ENCODE measurements at regions not wholly inside any gene's neighbourhood (a gene's known extent, or its start where the extent isn't known, plus 50 kb on each side); places are given as distances from the start of the nearest gene placed in this dataset.
"Not testable (repeated sequence)": the region's sequence is repeated elsewhere in the genome, so short reads cannot be mapped to it uniquely, and the experiment has no call there.

DNA sequence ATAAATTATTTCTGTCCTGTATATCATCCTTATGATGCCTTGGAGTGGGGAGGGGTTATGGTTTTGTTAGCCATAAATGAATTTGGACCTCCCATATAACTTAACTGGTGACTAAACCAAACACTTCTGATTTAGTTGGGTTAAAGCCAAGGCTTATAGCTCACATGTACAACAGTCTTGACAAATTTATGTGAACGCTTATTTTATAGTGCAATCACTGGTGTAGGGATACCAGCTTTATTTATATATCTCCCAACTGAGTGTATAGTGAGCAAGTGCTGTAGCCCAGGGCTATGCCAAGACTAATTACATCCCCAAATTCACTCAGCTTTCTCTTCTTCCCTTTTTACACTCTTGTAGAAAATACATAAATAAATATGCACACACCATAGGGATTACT is 956.2 kb downstream of the SORCS3 start:
- no peak for DNase-seq (ENCODE audit: low read depth in 4 of 4, low spot score in 2 of 4)

DNA sequence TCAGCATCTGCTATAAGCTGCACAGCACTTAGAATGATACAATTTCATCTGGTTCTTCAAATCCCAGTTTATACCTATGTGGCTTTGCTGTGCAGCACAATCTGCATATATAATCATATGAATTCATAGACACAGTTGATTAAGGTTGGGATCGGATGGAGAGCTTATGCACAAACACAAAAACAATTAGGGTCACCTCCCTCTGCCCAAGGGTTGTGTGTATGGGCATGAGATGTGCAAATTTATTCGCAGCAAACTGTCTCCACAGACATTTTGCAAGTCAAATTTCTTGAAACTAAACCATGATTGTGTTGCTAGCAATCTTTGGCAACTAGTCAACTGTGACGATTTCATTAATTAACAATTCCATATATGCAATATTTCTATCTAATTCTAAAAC is 955.7 kb downstream of the SORCS3 start:
- no peak for DNase-seq (ENCODE audit: low read depth in 4 of 4, low spot score in 2 of 4)

- DNase-seq (ENCODE audit: low read depth in 4 of 4, low spot score in 2 of 4), result no peak
Measured at GRCh38 chr10:105594296-105594695, 953.2 kb downstream of the SORCS3 start.

DNA sequence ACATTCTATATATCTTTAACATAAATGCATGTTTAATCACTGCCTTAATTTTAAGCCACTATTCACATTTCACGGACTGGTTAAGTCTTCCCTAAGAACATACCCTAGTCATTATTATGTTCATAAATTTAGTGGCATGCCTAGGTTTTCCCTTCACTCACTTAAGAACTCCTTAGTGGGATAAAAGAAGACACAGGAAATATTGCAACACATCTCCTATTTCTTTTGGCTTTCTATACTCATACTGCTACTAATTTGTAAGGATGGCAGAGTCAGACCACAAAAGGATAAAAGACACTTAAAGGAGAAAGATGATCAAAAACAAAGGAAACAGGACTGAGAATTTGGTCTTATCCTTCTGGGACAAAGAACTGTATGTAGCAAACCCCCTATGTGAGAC is 951.4 kb downstream of the SORCS3 start:
- no peak for DNase-seq (ENCODE audit: low read depth in 4 of 4, low spot score in 2 of 4)

DNA sequence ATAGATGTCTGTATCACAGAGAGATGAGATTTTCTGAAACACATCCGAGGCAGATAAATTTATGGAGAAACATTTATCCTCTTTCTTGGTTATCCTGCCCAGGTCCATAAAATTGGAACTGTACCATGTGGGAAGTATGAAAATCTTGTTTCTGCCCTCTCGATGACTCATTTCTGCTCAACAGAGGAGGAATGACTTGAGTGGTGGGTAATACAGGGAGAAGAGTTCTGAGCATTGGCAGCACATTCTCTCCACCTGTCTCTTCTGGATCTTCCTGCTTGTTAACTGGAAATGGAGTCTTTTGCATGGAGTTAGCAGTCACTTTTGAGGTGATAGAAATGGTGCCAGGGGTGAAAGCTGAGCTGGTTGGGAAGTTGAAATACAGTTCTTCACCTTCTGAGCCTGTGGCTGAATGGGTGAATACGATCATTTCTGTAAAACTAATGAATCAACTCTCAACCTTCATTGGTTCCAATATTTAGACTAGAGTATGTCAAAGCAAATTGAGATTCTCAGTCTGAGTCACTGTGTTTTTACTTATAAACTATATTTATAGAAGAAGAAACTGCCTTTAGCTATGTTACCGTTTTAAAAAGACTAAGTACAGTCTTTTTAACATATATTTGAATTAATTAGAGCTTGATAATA is 945.5 kb downstream of the SORCS3 start:
- DNase-seq (ENCODE audit: low read depth in 4 of 4, low spot score in 2 of 4), result no peak

GRCh38 chr10:105585753-105586152 is 944.7 kb downstream of the SORCS3 start:
- DNase-seq (ENCODE audit: low read depth in 4 of 4, low spot score in 2 of 4), result no peak

DNA sequence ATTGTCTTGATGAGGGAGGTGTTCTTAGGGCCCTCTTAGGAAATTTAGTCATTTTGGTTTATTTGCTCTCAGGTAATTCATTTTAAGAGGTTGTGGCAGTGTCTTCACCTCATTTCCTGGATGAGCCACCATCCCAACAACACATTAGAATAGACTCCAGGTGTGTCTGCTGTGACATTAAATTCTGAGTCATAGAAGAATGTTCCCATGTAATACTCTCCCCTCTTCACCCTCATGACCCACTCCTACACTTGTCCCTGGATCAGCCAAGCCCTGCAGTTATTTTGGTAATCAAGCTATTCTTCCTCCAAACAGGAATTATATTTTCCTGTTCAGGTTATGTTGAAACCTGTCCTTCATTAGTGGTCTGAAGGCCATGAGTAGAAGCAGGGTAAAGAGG is 944.1 kb downstream of the SORCS3 start:
- DNase-seq (ENCODE audit: low read depth in 4 of 4, low spot score in 2 of 4), result no peak

- no peak for DNase-seq (ENCODE audit: low read depth in 4 of 4, low spot score in 2 of 4)
Measured at GRCh38 chr10:105579112-105579511, 938.0 kb downstream of the SORCS3 start.

GRCh38 chr10:105577865-105578607 is 936.9 kb downstream of the SORCS3 start:
- no peak for DNase-seq (ENCODE audit: low read depth in 4 of 4, low spot score in 2 of 4)

- DNase-seq (ENCODE audit: low read depth in 4 of 4, low spot score in 2 of 4), result no peak
Measured at GRCh38 chr10:105559333-105560097, 918.4 kb downstream of the SORCS3 start.

DNA sequence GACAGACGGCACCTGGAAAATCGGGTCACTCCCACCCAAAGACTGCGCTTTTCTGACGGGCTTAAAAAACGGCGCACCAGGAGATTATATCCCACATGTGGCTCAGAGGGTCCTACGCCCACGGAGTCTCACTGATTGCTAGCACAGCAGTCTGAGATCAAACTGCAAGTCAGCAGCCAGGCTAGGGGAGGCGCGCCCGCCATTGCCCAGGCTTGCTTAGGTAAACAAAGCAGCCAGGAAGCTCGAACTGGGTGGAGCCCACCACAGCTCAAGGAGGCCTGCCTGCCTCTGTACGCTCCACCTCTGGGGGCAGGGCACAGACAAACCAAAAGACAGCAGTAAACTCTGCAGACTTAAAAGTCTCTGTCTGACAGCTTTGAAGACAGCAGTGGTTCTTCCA is 909.4 kb downstream of the SORCS3 start:
- not testable (repeated sequence) for DNase-seq (ENCODE audit: low read depth in 4 of 4, low spot score in 2 of 4)

DNA sequence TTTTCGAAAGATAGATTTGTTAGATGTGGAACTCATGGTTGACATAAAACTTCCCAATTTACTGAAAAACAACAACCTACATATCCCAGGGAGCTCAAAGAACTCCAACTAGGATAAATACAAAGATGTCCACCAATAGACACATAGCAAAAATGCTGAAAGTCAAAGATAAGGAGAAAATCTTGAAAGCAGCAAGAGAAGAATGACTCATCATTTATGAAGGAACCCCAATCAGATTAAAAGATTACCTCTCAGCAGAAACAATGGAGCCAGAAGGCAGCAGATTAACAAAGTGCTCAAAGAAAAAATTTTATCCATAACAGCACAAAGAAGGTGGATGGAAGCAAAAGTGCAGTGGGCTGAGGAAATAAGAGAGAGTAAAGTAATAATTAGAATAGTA is 908.6 kb downstream of the SORCS3 start:
- DNase-seq (ENCODE audit: low read depth in 4 of 4, low spot score in 2 of 4), result no peak

GRCh38 chr10:105545101-105545500 is 904.0 kb downstream of the SORCS3 start:
- DNase-seq (ENCODE audit: low read depth in 4 of 4, low spot score in 2 of 4), result no peak

- DNase-seq (ENCODE audit: low read depth in 4 of 4, low spot score in 2 of 4), result no peak
Measured at GRCh38 chr10:105540381-105540780, 899.3 kb downstream of the SORCS3 start.

- no peak for DNase-seq (ENCODE audit: low read depth in 4 of 4, low spot score in 2 of 4)
Measured at GRCh38 chr10:105538874-105539273, 897.8 kb downstream of the SORCS3 start.

GRCh38 chr10:105535478-105535877 is 894.4 kb downstream of the SORCS3 start:
- DNase-seq (ENCODE audit: low read depth in 4 of 4, low spot score in 2 of 4), result no peak

GRCh38 chr10:105534086-105534485 is 893.0 kb downstream of the SORCS3 start:
- DNase-seq (ENCODE audit: low read depth in 4 of 4, low spot score in 2 of 4), result no peak

DNA sequence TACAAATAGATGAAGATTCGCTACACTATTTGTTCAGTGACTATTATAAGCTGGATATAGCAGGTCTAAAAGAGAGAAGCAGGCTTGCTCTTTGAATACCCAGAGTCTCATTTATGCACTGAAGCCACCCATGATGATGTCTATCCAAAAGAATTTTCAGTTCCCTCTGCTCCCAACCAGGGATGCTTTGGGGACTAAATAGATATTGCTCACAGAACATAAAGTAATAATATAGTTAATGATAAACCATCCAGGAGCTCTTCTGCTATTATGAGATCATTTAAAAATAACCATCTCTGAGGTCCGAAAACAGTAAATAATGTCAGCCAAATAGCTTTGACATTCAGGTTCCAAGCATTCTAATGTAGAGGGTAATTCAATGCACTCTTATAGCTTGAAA is 875.4 kb downstream of the SORCS3 start:
- DNase-seq (ENCODE audit: low read depth in 4 of 4, low spot score in 2 of 4), result no peak

GRCh38 chr10:105514106-105514505 is 873.0 kb downstream of the SORCS3 start:
- DNase-seq (ENCODE audit: low read depth in 4 of 4, low spot score in 2 of 4), result no peak

DNA sequence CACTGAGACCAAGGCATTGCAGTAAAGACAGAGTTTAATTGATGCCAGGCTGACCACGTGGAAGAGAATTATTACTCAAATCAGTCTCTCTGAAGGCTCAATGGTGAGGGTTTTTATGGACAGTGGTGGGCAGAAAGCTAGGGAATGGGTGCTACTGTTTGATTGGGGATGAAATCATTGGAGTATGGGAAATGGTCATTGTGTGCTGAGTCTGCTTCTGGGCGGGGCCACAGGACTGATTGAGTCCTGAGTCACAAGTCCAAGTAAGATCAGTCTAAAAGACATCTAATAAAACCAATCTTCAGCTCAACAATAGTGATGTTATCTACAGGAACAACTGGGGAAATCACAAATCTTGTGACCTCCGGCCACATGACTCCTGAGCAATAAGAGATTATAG is 868.4 kb downstream of the SORCS3 start:
- DNase-seq (ENCODE audit: low read depth in 4 of 4, low spot score in 2 of 4), result no peak

- no peak for DNase-seq (ENCODE audit: low read depth in 4 of 4, low spot score in 2 of 4)
Measured at GRCh38 chr10:105506262-105506661, 865.2 kb downstream of the SORCS3 start.

DNA sequence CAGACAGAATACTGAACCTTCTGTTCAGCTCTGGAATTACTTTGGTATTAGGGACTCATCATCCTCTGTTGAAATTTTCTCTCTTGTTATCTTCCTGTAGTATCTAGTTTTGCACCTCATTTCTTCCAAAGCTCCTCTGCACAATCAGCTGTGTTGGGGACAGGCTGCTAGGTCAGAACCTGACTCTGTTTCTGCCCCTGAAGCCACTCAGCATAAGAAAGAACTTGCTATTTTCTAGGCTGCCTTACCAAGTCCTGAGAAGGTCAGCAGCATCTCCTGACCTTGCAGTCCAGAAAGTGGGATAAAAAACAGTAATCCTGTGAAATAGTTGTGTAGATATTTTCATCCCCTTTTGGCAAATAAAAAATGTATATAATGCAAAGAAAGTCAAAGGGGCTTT is 862.6 kb downstream of the SORCS3 start:
- DNase-seq (ENCODE audit: low read depth in 4 of 4, low spot score in 2 of 4), result no peak
